ENCODE measurements at regions not wholly inside any gene's neighbourhood (a gene's known extent, or its start where the extent isn't known, plus 50 kb on each side); places are given as distances from the start of the nearest gene placed in this dataset.

DNA sequence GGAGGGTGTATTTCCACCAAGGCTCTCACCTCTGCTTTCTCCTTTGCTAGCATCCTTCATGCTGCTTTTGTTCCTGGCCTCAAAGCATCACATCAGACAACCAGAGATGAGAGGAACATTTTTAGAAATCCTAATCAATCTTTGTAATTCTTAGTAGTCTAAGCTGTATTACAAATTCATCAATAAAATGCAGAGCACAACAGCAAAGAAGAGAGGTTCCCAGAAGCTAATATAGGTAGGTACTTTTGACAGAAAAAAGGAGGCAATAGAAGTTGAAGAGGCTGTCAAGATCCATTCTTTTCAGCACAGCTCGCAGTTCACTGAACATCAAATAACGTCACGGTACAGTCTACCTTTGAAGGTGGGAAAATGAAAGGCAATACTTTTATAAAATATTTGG, 265.2 kb upstream of the SYT1 start:
- Histone ChIP-seq H3K27ac (ENCODE audit: insufficient read depth, low read depth, low read length) (no peak overlapping the region), H3K36me3 (ENCODE audit: control insufficient read depth in 2 of 2, extremely low read depth in 1 of 2, insufficient read depth in 2 of 2, low read length in 2 of 2) (no peaks in the 10 kb centered on the region), H3K4me2 (ENCODE audit: insufficient read depth, low read length) (no peak overlapping the region), H3K4me1 (ENCODE audit: control insufficient read depth, extremely low read depth, insufficient read depth, low read length) (no peaks in the 10 kb centered on the region), H3K4me3 (replicated peaks in 1 of 3; ENCODE audit: insufficient read depth in 1 of 3, low read depth in 1 of 3, low read length in 3 of 3) (no peak overlapping the region), H3K9me3 (replicated peaks; ENCODE audit: control insufficient read depth, insufficient read depth, low read length) (no peaks in the 10 kb centered on the region), H4K20me1 (replicated peaks; ENCODE audit: control insufficient read depth, extremely low read depth, insufficient read depth, low read length) (no peaks in the 10 kb centered on the region), H3K9ac (replicated peaks; ENCODE audit: extremely low read depth, insufficient read depth, low read length) (no peak overlapping the region), H3K9me1 (replicated peaks; ENCODE audit: control insufficient read depth, extremely low read depth, insufficient read depth, low read length) (no peaks in the 10 kb centered on the region), H3K27me3 (ENCODE audit: control insufficient read depth in 2 of 2, insufficient read depth in 2 of 2, low read length in 2 of 2) (no peaks in the 10 kb centered on the region), H3K79me2 (ENCODE audit: control insufficient read depth, insufficient read depth, low read length) (no peaks in the 10 kb centered on the region), H2AFZ (ENCODE audit: low read depth, low read length) (no peak overlapping the region)
- FAIRE-seq = no peak
- no peak for TF ChIP-seq POLR2AphosphoS5 (IDR thresholded peaks at IDR 0.05; ENCODE audit: insufficient read depth, low read depth, low read length)
- TF ChIP-seq CTCF (IDR thresholded peaks at IDR 0.05; ENCODE audit: extremely low read depth in 1 of 2, insufficient read depth in 1 of 2, low read depth in 1 of 2, low read length in 2 of 2) = no peak
- no peak for TF ChIP-seq MAX (IDR thresholded peaks at IDR 0.05; ENCODE audit: insufficient read depth, insufficient read length)
- TF ChIP-seq MYC (IDR thresholded peaks at IDR 0.05; ENCODE audit: low read depth, low read length) = no peak
- no peak for TF ChIP-seq FOS (IDR thresholded peaks at IDR 0.05; ENCODE audit: borderline replicate concordance, insufficient read depth, low read length)
- no peak for TF ChIP-seq JUN (IDR thresholded peaks at IDR 0.05; ENCODE audit: borderline replicate concordance, insufficient read depth, insufficient read length, low read depth)
- no peak for TF ChIP-seq POLR2A (IDR thresholded peaks at IDR 0.05; ENCODE audit: low read depth, low read length)
- no peak for TF ChIP-seq GATA2 (IDR thresholded peaks at IDR 0.05; ENCODE audit: insufficient read depth, insufficient read length, low read depth, low read length)
- TF ChIP-seq EZH2 (IDR thresholded peaks at IDR 0.05; ENCODE audit: borderline replicate concordance, low read depth, low read length, severe bottlenecking) = no peak
- dilution Hi-C loops (cut with MboI; ENCODE audit: extremely low pct_ligation_motif_present, low sequenced_read_pairs) (no loop called here), intact Hi-C loops (cut with micrococcal nuclease) (loop anchor here (10.0 kb wide), 1 partner anchor 205 kb away; no protein-coding TSS in a partner anchor)
- ChIA-PET POLR2A (no interaction called here), CTCF (interaction anchor here (1.0 kb wide), 1 partner anchor 9 kb away, joined by 3 read pairs; no protein-coding TSS in a partner anchor)
- no TSS peak for BruUV-seq (replicated peaks)
- DNase-seq (ENCODE audit: low read depth, low spot score) = no peak
